Caco-2 (cell line): ENCODE measurements at regions not wholly inside any gene's neighbourhood (a gene's known extent, or its start where the extent isn't known, plus 50 kb on each side); places are given as distances from the start of the nearest gene placed in this dataset.

Experiments
- BruUV-seq: library from RNA; stranded (reverse); fragments of 400-500 nt; replicated peaks from 2 replicates; lab custom pipeline; 2021; lab: Mats Ljungman, UMichigan
- CTCF ChIA-PET: fragments of 300-600 bp; sonication (Branson Sonifier 250); formaldehyde crosslinking; loops from one replicate; lab custom pipeline; 2022; ENCODE audit warnings: antibody characterized with exemption; lab: Charles Lee
- POLR2A ChIA-PET: fragments of 300-600 bp; sonication (Branson Sonifier 250); formaldehyde crosslinking; loops from one replicate; lab custom pipeline; 2022; ENCODE audit warnings: antibody characterized with exemption; lab: Charles Lee
- DNase-seq, 2 experiments: peaks; one replicate each; pipeline versions ENCODE4 v3.0.0 to v3.0.0-alpha.2; 2020 to 2022
- H3K27me3 ChIP-seq: replicated peaks from 2 replicates; pipeline ENCODE4 v1.6.0; 2011; ENCODE audit warnings: low read length; ENCODE audit not compliant: control insufficient read depth, insufficient read depth
- H3K36me3 ChIP-seq: 2 replicates; pipeline ENCODE4 v1.5.1; 2011; ENCODE audit warnings: low read length; ENCODE audit not compliant: control insufficient read depth, insufficient read depth
- H3K4me1 ChIP-seq: fragments of 250-450 bp; sonication (Bioruptor Pico); 2 replicates; pipeline ENCODE4 v1.5.1; 2020; ENCODE audit warnings: mild to moderate bottlenecking
- H3K4me3 ChIP-seq: 2 replicates; pipeline ENCODE4 v1.5.1; 2011; ENCODE audit warnings: low read depth, mild to moderate bottlenecking, control low read depth, low read length
- H3K9me3 ChIP-seq: fragments of 250-450 bp; sonication (Bioruptor Pico); 2 replicates; pipeline ENCODE4 v1.5.1; 2020; ENCODE audit warnings: mild to moderate bottlenecking, moderate library complexity
- H3K27ac Mint-ChIP-seq: one replicate; pipeline ENCODE4 v1.8.0; 2022; ENCODE audit warnings: mixed read lengths; ENCODE audit not compliant: unreplicated experiment
- H3K27me3 Mint-ChIP-seq: one replicate; pipeline ENCODE4 v1.8.0; 2022; ENCODE audit warnings: mixed read lengths; ENCODE audit not compliant: insufficient read depth, unreplicated experiment
- H3K36me3 Mint-ChIP-seq: one replicate; pipeline ENCODE4 v1.8.0; 2022; ENCODE audit warnings: mild to moderate bottlenecking, mixed read lengths; ENCODE audit not compliant: insufficient read depth, unreplicated experiment
- H3K4me1 Mint-ChIP-seq: one replicate; pipeline ENCODE4 v1.8.0; 2022; ENCODE audit warnings: low read depth, mixed read lengths; ENCODE audit not compliant: unreplicated experiment
- H3K4me3 Mint-ChIP-seq: one replicate; pipeline ENCODE4 v1.8.0; 2022; ENCODE audit warnings: mild to moderate bottlenecking, moderate library complexity, mixed read lengths; ENCODE audit not compliant: unreplicated experiment
- H3K9me3 Mint-ChIP-seq: one replicate; pipeline ENCODE4 v1.8.0; 2022; ENCODE audit warnings: mixed read lengths; ENCODE audit not compliant: unreplicated experiment
- CTCF ChIP-seq, 2 experiments: fragments of 200-600 bp in 1 of 2; IDR thresholded peaks; 1 replicate in 1 of 2; 2 replicates in 1 of 2; pipeline versions ENCODE4 v1.5.1 to v1.8.0; 2011 to 2022; ENCODE audit warnings: antibody characterized with exemption in 1 of 2, control low read depth in 1 of 2, inconsistent platforms in 1 of 2, low read depth in 1 of 2, low read length in 1 of 2, mild to moderate bottlenecking in 1 of 2, moderate library complexity in 1 of 2; ENCODE audit not compliant: insufficient read depth in 1 of 2, severe bottlenecking in 1 of 2, unreplicated experiment in 1 of 2
- intact Hi-C: fragments of 100-400 bp; cut with micrococcal nuclease; formaldehyde crosslinking; loops from one replicate; pipeline ENCODE4 v1.10.0; 2022; ENCODE audit not compliant: unreplicated experiment

GRCh38 chr5:164220522-164220921 lies 715.1 kb downstream of the MAT2B start:
- Histone ChIP-seq H3K4me3 (no peak overlapping the region), H3K9me3 (no peaks in the 10 kb centered on the region), H3K36me3 (no peaks in the 10 kb centered on the region), H3K4me1 (no peaks in the 10 kb centered on the region), H3K27me3 (no peaks in the 10 kb centered on the region)
- intact Hi-C loops: no loop called here
- no TSS peak for BruUV-seq
- H3K4me3 Mint-ChIP-seq: no peak overlapping the region
- no peaks in the 10 kb centered on the region for H3K36me3 Mint-ChIP-seq
- no peak for TF ChIP-seq CTCF (IDR thresholded peaks at IDR 0.05; ENCODE audit: insufficient read depth in 1 of 2, low read depth in 1 of 2, low read length in 1 of 2, severe bottlenecking in 1 of 2, unreplicated experiment in 1 of 2)
- ChIA-PET CTCF (no interaction called here), POLR2A (no interaction called here)
- H3K27me3 Mint-ChIP-seq: peaks cover 2% of the 10 kb centered on the region
- no peak for DNase-seq
- H3K27ac Mint-ChIP-seq: no peak overlapping the region
- no peaks in the 10 kb centered on the region for H3K4me1 Mint-ChIP-seq
- no peaks in the 10 kb centered on the region for H3K9me3 Mint-ChIP-seq

GRCh38 chr5:164224236-164224635 lies 718.8 kb downstream of the MAT2B start:
- intact Hi-C loops: no loop called here
- Histone ChIP-seq H3K36me3 (no peaks in the 10 kb centered on the region), H3K9me3 (no peaks in the 10 kb centered on the region), H3K4me3 (no peak overlapping the region), H3K4me1 (no peaks in the 10 kb centered on the region), H3K27me3 (no peaks in the 10 kb centered on the region)
- Mint-ChIP-seq H3K27me3 (no peaks in the 10 kb centered on the region), H3K36me3 (no peaks in the 10 kb centered on the region), H3K9me3 (peaks cover 6% of the 10 kb centered on the region), H3K4me3 (no peak overlapping the region), H3K27ac (no peak overlapping the region), H3K4me1 (no peaks in the 10 kb centered on the region)
- no peak for DNase-seq
- no TSS peak for BruUV-seq
- ChIA-PET CTCF (no interaction called here), POLR2A (no interaction called here)
- TF ChIP-seq CTCF (IDR thresholded peaks at IDR 0.05; ENCODE audit: insufficient read depth in 1 of 2, low read depth in 1 of 2, low read length in 1 of 2, severe bottlenecking in 1 of 2, unreplicated experiment in 1 of 2): no peak

GRCh38 chr5:164224772-164225171 lies 719.4 kb downstream of the MAT2B start:
- intact Hi-C loops: no loop called here
- CTCF ChIA-PET: no interaction called here
- Histone ChIP-seq H3K4me3 (no peak overlapping the region), H3K27me3 (no peaks in the 10 kb centered on the region), H3K9me3 (no peaks in the 10 kb centered on the region), H3K36me3 (no peaks in the 10 kb centered on the region), H3K4me1 (no peaks in the 10 kb centered on the region)
- no peak for TF ChIP-seq CTCF (IDR thresholded peaks at IDR 0.05; ENCODE audit: insufficient read depth in 1 of 2, low read depth in 1 of 2, low read length in 1 of 2, severe bottlenecking in 1 of 2, unreplicated experiment in 1 of 2)
- DNase-seq: no peak
- Mint-ChIP-seq H3K4me3 (no peak overlapping the region), H3K27me3 (no peaks in the 10 kb centered on the region), H3K4me1 (no peaks in the 10 kb centered on the region), H3K9me3 (peaks cover 11% of the 10 kb centered on the region), H3K27ac (no peak overlapping the region), H3K36me3 (no peaks in the 10 kb centered on the region)
- POLR2A ChIA-PET: no interaction called here
- no TSS peak for BruUV-seq
